Ovary (tissue), 7 donors: ENCODE measurements at regions not wholly inside any gene's neighbourhood (a gene's known extent, or its start where the extent isn't known, plus 50 kb on each side); places are given as distances from the start of the nearest gene placed in this dataset.

Experiments used
- DNase-seq, 5 donors: peaks; one replicate each; pipeline ENCODE4 v3.0.0-alpha.2; 2019 to 2020
- H3K27ac ChIP-seq, 2 donors: fragments of 200-600 bp; one replicate each; pipeline versions ENCODE4 v1.5.1 to v1.8.0; 2019 to 2022
- H3K27me3 ChIP-seq: fragments of 200-600 bp; one replicate; pipeline ENCODE4 v1.8.0; 2022
- H3K36me3 ChIP-seq: fragments of 200-600 bp; sonication (generic); one replicate; pipeline ENCODE4 v1.5.1; 2019
- H3K4me1 ChIP-seq: one replicate; pipeline ENCODE4 v1.8.1; 2013; ENCODE audit warnings: mild to moderate bottlenecking, moderate library complexity; ENCODE audit not compliant: insufficient read depth
- H3K4me3 ChIP-seq: fragments of 200-600 bp; sonication (generic); one replicate; pipeline ENCODE4 v1.5.1; 2017
- H3K9me3 ChIP-seq, 2 donors: fragments of 200-600 bp in 1 of 2; sonication (generic) in 1 of 2; one replicate each; pipeline versions ENCODE4 v1.5.1 to v1.8.1; 2013 to 2019; ENCODE audit warnings: mild to moderate bottlenecking in 1 of 2, moderate library complexity in 1 of 2
- EP300 ChIP-seq: sonication (generic); formaldehyde crosslinking; IDR thresholded peaks from one replicate; pipeline ENCODE4 v1.6.1; 2017; ENCODE audit warnings: antibody characterized with exemption
- POLR2A ChIP-seq: fragments of 450-650 bp; IDR thresholded peaks from one replicate; pipeline ENCODE4 v1.6.1; 2017; ENCODE audit warnings: antibody characterized with exemption, mild to moderate bottlenecking, moderate library complexity
- WGBS, 3 donors: extraction: QIAGEN DNeasy Blood & Tissue Kit in 1 of 3; methylation state at CpG; one replicate each; pipeline versions ENCODE4 v1.1.5 to v1.1.7; 2013 to 2017; 5-methylcytosine and 5-hydroxymethylcytosine counted together
- intact Hi-C, 4 donors: fragments of 100-400 bp; cut with DNase I; formaldehyde crosslinking; loops; one replicate each; pipeline versions ENCODE4 v1.11.0 to v1.15.1; 2022 to 2023
- TF ChIP-seq, protein P1 (sequence below), 3 donors: fragments of 450-650 bp in 2 of 3; fragments of 200-600 bp in 1 of 3; IDR thresholded peaks; one replicate each; pipeline versions ENCODE4 v1.5.1 to v1.8.0; 2016 to 2022; ENCODE audit warnings: antibody characterized with exemption in 3 of 3, mild to moderate bottlenecking in 1 of 3
- donor health status: DM: no; HTN: no; CAD: no; lungs with moderate emphysema.
- donor health status: DM: no; HTN: no; CAD: no.
- donor health status: Bipolar disorder and iron deficiency.
- donor health status: DM: no; HTN: no; CAD: no.
- donor health status: DM: yes; HTN: yes; CAD: no.

DNA sequence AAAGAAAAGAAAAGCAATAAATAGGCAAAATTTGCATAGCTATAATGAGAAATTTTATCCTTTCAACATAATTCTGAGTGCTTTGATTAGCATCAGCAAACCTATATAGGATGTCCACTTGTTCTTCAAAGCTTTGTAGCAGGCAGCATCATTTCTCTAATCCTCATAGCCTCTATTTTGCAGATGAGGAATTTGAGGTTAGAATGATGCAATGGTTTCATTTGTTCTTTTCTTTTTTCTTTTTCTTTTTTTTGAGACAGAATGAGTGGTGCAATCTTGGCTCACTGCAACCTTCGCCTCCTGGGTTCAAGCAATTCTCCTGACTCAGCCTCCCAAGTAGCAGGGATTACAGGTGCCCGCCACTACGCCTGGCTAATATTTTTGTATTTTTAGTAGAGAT, 594.4 kb downstream of the TOX3 start:
- Histone ChIP-seq H3K27ac (no peak overlapping the region), H3K4me3 (no peak overlapping the region), H3K27me3 (no peaks in the 10 kb centered on the region), H3K9me3 (no peaks in the 10 kb centered on the region), H3K4me1 (no peaks in the 10 kb centered on the region), H3K36me3 (no peaks in the 10 kb centered on the region)
- intact Hi-C loops, result no loop called here
- no peak for DNase-seq
- no peak for TF ChIP-seq EP300
- TF ChIP-seq, protein P1, sequence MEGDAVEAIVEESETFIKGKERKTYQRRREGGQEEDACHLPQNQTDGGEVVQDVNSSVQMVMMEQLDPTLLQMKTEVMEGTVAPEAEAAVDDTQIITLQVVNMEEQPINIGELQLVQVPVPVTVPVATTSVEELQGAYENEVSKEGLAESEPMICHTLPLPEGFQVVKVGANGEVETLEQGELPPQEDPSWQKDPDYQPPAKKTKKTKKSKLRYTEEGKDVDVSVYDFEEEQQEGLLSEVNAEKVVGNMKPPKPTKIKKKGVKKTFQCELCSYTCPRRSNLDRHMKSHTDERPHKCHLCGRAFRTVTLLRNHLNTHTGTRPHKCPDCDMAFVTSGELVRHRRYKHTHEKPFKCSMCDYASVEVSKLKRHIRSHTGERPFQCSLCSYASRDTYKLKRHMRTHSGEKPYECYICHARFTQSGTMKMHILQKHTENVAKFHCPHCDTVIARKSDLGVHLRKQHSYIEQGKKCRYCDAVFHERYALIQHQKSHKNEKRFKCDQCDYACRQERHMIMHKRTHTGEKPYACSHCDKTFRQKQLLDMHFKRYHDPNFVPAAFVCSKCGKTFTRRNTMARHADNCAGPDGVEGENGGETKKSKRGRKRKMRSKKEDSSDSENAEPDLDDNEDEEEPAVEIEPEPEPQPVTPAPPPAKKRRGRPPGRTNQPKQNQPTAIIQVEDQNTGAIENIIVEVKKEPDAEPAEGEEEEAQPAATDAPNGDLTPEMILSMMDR (IDR thresholded peaks at IDR 0.05), result no peak
- no peak for TF ChIP-seq POLR2A
- WGBS, 3 donors, result 87 to 96% (median 93%) methylated on average over 3 of the region's 3 CpGs

DNA sequence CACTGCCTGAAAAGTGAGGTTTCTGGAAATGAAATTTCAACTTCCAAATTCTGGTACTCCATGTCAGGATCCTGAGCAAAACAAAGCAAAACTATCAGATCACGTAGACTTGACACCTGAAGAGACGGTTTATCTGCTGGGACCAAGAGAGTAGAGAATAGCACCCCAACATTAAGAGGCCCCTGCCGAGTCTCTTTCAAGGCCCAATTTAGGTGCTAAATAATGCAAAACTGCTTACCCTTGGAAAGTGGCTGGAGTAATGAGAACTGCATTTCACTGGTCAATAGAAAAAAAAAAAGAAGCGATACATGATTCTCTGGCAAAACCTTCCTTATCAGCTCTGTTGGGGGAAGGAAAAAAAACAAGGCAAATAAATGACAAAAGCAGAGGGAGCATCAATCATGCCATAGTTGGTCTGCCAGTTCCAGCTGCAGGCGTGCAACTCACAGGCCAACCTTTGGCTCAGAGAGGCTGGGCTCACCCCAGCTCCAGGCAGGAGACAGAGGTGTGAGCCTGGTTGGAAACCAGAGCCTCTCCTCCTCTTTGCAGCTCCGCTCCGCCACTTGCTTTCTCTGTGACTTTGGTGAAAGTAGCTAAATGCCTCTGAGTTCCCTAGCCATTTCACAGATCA, 595.2 kb downstream of the TOX3 start:
- WGBS, 3 donors, result 78 to 79% (median 79%) methylated on average over 7 of the region's 7 CpGs
- H3K36me3 ChIP-seq, result no peaks in the 10 kb centered on the region
- no peak overlapping the region for H3K27ac ChIP-seq
- H3K4me3 ChIP-seq, result no peak overlapping the region
- H3K4me1 ChIP-seq, result no peaks in the 10 kb centered on the region
- TF ChIP-seq EP300 (no peak), POLR2A (no peak)
- TF ChIP-seq, protein P1 (IDR thresholded peaks at IDR 0.05), result no peak
- no peaks in the 10 kb centered on the region for H3K27me3 ChIP-seq
- intact Hi-C loops, result no loop called here
- DNase-seq, result no peak
- H3K9me3 ChIP-seq, result no peaks in the 10 kb centered on the region

DNA sequence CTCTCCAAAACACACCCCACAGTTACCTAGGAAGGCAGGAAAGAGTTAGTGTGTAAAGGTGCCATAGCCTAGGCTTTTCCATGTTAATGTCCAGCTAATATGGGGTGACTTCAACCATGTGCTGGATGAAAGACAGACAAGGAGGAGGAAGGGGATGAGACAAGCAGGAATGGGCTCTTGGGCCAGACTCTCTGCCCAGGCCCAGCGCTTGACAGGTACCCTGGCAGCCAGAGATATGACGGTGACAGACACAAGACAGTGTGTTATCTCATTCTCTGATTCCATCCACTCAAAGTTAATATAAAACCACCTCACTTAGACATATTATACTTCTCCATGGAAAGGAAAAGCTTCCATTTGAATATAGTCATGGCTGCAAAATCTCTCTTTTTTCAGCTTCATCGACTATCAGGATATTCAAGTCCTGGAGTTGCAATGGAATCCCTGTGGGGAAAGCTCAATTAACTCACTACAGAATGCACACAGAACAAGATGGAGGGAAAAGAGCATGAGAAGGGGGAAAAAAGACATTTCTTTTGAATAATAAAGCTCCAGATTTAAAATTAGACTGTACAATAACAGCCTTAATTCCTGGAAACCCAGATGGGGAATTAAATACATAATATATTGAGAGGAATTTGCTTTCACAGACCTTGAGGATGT, 596.7 kb downstream of the TOX3 start:
- Histone ChIP-seq H3K36me3 (no peaks in the 10 kb centered on the region), H3K27me3 (no peaks in the 10 kb centered on the region), H3K27ac (no peak overlapping the region), H3K4me3 (no peak overlapping the region), H3K4me1 (no peaks in the 10 kb centered on the region), H3K9me3 (no peaks in the 10 kb centered on the region)
- no peak for DNase-seq
- intact Hi-C loops, result no loop called here
- TF ChIP-seq, protein P1 (IDR thresholded peaks at IDR 0.05), result no peak
- TF ChIP-seq POLR2A, result no peak
- no peak for TF ChIP-seq EP300
- 82 to 91% (median 87%) methylated on average over 3 of the region's 3 CpGs for WGBS, 3 donors

DNA sequence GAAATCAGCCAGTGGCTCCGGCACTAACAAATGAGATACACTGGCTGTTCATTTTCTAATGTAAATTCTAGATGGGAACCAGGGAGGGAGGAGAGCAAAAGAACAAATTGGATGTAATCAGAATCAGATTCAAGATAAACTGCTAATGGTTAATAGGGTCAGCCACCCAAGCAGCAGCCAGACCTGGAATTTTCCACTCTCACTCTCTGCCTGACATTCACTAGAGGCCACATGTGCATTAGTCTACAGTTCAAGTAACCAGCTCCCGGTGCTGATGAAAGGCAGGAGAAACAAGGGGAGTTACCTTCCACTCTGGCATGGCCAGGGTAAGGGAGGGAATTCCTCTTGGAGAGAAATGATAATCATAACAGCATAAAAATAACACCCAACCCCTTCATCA, 597.7 kb downstream of the TOX3 start:
- Histone ChIP-seq H3K36me3 (no peaks in the 10 kb centered on the region), H3K4me1 (no peaks in the 10 kb centered on the region), H3K4me3 (no peak overlapping the region), H3K27me3 (no peaks in the 10 kb centered on the region), H3K27ac (no peak overlapping the region), H3K9me3 (no peaks in the 10 kb centered on the region)
- no peak for DNase-seq
- TF ChIP-seq, protein P1 (IDR thresholded peaks at IDR 0.05), result no peak
- no peak for TF ChIP-seq POLR2A
- no peak for TF ChIP-seq EP300
- 53 to 61% (median 57%) methylated on average over 2 of the region's 2 CpGs for WGBS, 3 donors
- intact Hi-C loops, result no loop called here
